GM23338 (cell line): ENCODE measurements at regions not wholly inside any gene's neighbourhood (a gene's known extent, or its start where the extent isn't known, plus 50 kb on each side); places are given as distances from the start of the nearest gene placed in this dataset.

Source experiments
- ATAC-seq: fragments of 200-7000 bp; cut with Tn5 transposase; 3 replicates; pipeline ENCODE4 v1.9.1; 2020
- DNase-seq: peaks from one replicate; pipeline ENCODE4 v3.0.0-alpha.2; 2015; ENCODE audit warnings: low spot score
- H2AFZ ChIP-seq: fragments of 200-600 bp; sonication (generic); 2 replicates; pipeline ENCODE4 v1.8.0; 2016; ENCODE audit warnings: antibody characterized with exemption, mild to moderate bottlenecking, moderate library complexity
- H3F3A ChIP-seq: fragments of 200-600 bp; sonication (generic); replicated peaks from 2 replicates; pipeline ENCODE4 v1.8.0; 2017; ENCODE audit warnings: antibody characterized with exemption, mixed run types, low read depth
- H3K27ac ChIP-seq: fragments of 200-600 bp; sonication (generic); 2 replicates; pipeline ENCODE4 v1.6.1; 2016; ENCODE audit warnings: low read depth
- H3K27me3 ChIP-seq: fragments of 200-600 bp; sonication (generic); 2 replicates; pipeline ENCODE4 v1.8.0; 2016; ENCODE audit warnings: mild to moderate bottlenecking, mixed run types, moderate library complexity; ENCODE audit not compliant: insufficient read depth
- H3K36me3 ChIP-seq: fragments of 200-600 bp; sonication (generic); 2 replicates; pipeline ENCODE4 v1.8.0; 2016; ENCODE audit warnings: mild to moderate bottlenecking; ENCODE audit not compliant: insufficient read depth
- H3K4me1 ChIP-seq: fragments of 200-600 bp; sonication (generic); 2 replicates; pipeline ENCODE4 v1.8.0; 2016; ENCODE audit warnings: mild to moderate bottlenecking, moderate library complexity; ENCODE audit not compliant: insufficient read depth
- H3K4me2 ChIP-seq: fragments of 200-600 bp; sonication (generic); 2 replicates; pipeline ENCODE4 v1.7.1; 2017; ENCODE audit warnings: mixed run types
- H3K4me3 ChIP-seq: fragments of 200-600 bp; sonication (generic); 2 replicates; pipeline ENCODE4 v1.6.1; 2016; ENCODE audit warnings: mixed run types
- H3K79me2 ChIP-seq: fragments of 200-600 bp; sonication (generic); replicated peaks from 2 replicates; pipeline ENCODE4 v1.8.0; 2017; ENCODE audit warnings: mild to moderate bottlenecking; ENCODE audit not compliant: insufficient read depth
- H3K9me2 ChIP-seq: fragments of 200-600 bp; sonication (generic); 2 replicates; pipeline ENCODE4 v1.8.0; 2017; ENCODE audit not compliant: insufficient read depth
- H4K20me1 ChIP-seq: fragments of 200-600 bp; sonication (generic); replicated peaks from 2 replicates; pipeline ENCODE4 v1.8.0; 2017; ENCODE audit warnings: mild to moderate bottlenecking; ENCODE audit not compliant: insufficient read depth
- H3K27ac Mint-ChIP-seq: 2 replicates; pipeline ENCODE4 v1.8.0; 2020; ENCODE audit warnings: inconsistent platforms, mild to moderate bottlenecking, moderate library complexity, mixed read lengths
- H3K27me3 Mint-ChIP-seq: 3 replicates; pipeline ENCODE4 v1.8.0; 2022; ENCODE audit warnings: low read depth, mild to moderate bottlenecking, moderate library complexity, mixed read lengths, inconsistent platforms; ENCODE audit not compliant: insufficient read depth, poor library complexity
- H3K36me3 Mint-ChIP-seq: 3 replicates; pipeline ENCODE4 v1.8.0; 2021; ENCODE audit warnings: low read depth, mild to moderate bottlenecking, inconsistent platforms, moderate library complexity, mixed read lengths
- H3K4me1 Mint-ChIP-seq: 3 replicates; pipeline ENCODE4 v1.8.0; 2020; ENCODE audit warnings: mild to moderate bottlenecking, inconsistent platforms, mixed read lengths
- H3K4me3 Mint-ChIP-seq: 3 replicates; pipeline ENCODE4 v1.8.0; 2021; ENCODE audit warnings: moderate library complexity, mild to moderate bottlenecking, inconsistent platforms, mixed read lengths
- H3K9me3 Mint-ChIP-seq: 3 replicates; pipeline ENCODE4 v1.8.0; 2020; ENCODE audit warnings: moderate library complexity, mild to moderate bottlenecking, inconsistent platforms, mixed read lengths
- CREB1 ChIP-seq: fragments of 250-450 bp; sonication (Bioruptor Pico); IDR thresholded peaks from 2 replicates; pipeline ENCODE4 v1.5.0; 2020; ENCODE audit warnings: low read depth, mild to moderate bottlenecking, moderate library complexity
- CTCF ChIP-seq, 2 experiments: fragments of 200-600 bp in 1 of 2; sonication (generic) in 1 of 2; conservative IDR thresholded peaks; 2 replicates each; pipeline versions ENCODE4 v1.5.1 to v1.6.1; 2016 to 2017; ENCODE audit warnings: antibody characterized with exemption in 2 of 2, low read depth in 2 of 2, mild to moderate bottlenecking in 2 of 2, moderate library complexity in 1 of 2
- ETS1 ChIP-seq: IDR thresholded peaks from 2 replicates; pipeline ENCODE4 v1.6.1; 2016; ENCODE audit warnings: antibody characterized with exemption
- EZH2 ChIP-seq: fragments of 200-600 bp; sonication (generic); IDR thresholded peaks from one replicate; pipeline ENCODE4 v1.8.0; 2017; ENCODE audit warnings: antibody characterized with exemption, mild to moderate bottlenecking, low read depth; ENCODE audit not compliant: unreplicated experiment
- EZH2phosphoT487 ChIP-seq: fragments of 200-600 bp; sonication (generic); IDR thresholded peaks from one replicate; pipeline ENCODE4 v1.8.1; 2018; ENCODE audit warnings: antibody characterized with exemption; ENCODE audit not compliant: unreplicated experiment
- JUNB ChIP-seq: IDR thresholded peaks from one replicate; pipeline ENCODE4 v1.6.1; 2016; ENCODE audit warnings: antibody characterized with exemption; ENCODE audit not compliant: unreplicated experiment
- NANOG ChIP-seq: IDR thresholded peaks from 2 replicates; pipeline ENCODE4 v1.6.1; 2016; ENCODE audit warnings: antibody characterized with exemption, borderline replicate concordance
- POLR2AphosphoS5 ChIP-seq: IDR thresholded peaks from 2 replicates; pipeline ENCODE4 v1.6.1; 2016; ENCODE audit warnings: antibody characterized with exemption, low read depth
- REST ChIP-seq: IDR thresholded peaks from one replicate; pipeline ENCODE4 v1.6.1; 2018; ENCODE audit warnings: antibody characterized with exemption; ENCODE audit not compliant: unreplicated experiment
- STAT1 ChIP-seq: IDR thresholded peaks from one replicate; pipeline ENCODE4 v1.6.1; 2016; ENCODE audit warnings: antibody characterized with exemption; ENCODE audit not compliant: unreplicated experiment
- ZNF114 ChIP-seq: fragments of 250-450 bp; sonication (Bioruptor Pico); IDR thresholded peaks from 2 replicates; pipeline ENCODE4 v1.5.0; 2020; ENCODE audit warnings: mild to moderate bottlenecking, moderate library complexity
- ZNF331 ChIP-seq: fragments of 250-450 bp; sonication (Bioruptor Pico); IDR thresholded peaks from 2 replicates; pipeline ENCODE4 v1.5.0; 2020; ENCODE audit warnings: low read depth, mild to moderate bottlenecking, moderate library complexity
- ZNF462 ChIP-seq: fragments of 250-450 bp; sonication (Bioruptor Pico); IDR thresholded peaks from 2 replicates; pipeline ENCODE4 v1.5.0; 2020; ENCODE audit warnings: mild to moderate bottlenecking, moderate library complexity

- H3K4me3 ChIP-seq = no peak overlapping the region
- H3K4me1 ChIP-seq = no peaks in the 10 kb centered on the region
- H3K27ac Mint-ChIP-seq = no peak overlapping the region
- H4K20me1 ChIP-seq = no peaks in the 10 kb centered on the region
- H3K4me1 Mint-ChIP-seq = no peaks in the 10 kb centered on the region; the same call in 2 of the 3 replicates
- no peaks in the 10 kb centered on the region for H3K36me3 ChIP-seq
- H3K27me3 Mint-ChIP-seq = no peaks in the 10 kb centered on the region
- no peaks in the 10 kb centered on the region for H3K27me3 ChIP-seq
- no peak overlapping the region for H3K4me2 ChIP-seq
- peaks cover 4% of the 10 kb centered on the region for H3K9me3 Mint-ChIP-seq
- no peaks in the 10 kb centered on the region for H3K79me2 ChIP-seq
- no peak overlapping the region for H3K4me3 Mint-ChIP-seq
- DNase-seq = no peak
- H3K36me3 Mint-ChIP-seq = peaks cover 2% of the 10 kb centered on the region; the same call in 1 of the 3 replicates
- H3K27ac ChIP-seq = no peak overlapping the region
- no peaks in the 10 kb centered on the region for H3F3A ChIP-seq
- ATAC-seq = no peak
- TF ChIP-seq EZH2phosphoT487 = no peak
- TF ChIP-seq NANOG = no peak
- TF ChIP-seq REST = no peak
- TF ChIP-seq CTCF (conservative IDR thresholded peaks at IDR 0.05; ENCODE audit: low read depth in 2 of 2) = no peak
- TF ChIP-seq POLR2AphosphoS5 = no peak
- no peak for TF ChIP-seq EZH2
- TF ChIP-seq ZNF331 (CRISPR knock-in tag) = no peak
- TF ChIP-seq ETS1 = no peak
- TF ChIP-seq ZNF114 (CRISPR knock-in tag) = no peak
- TF ChIP-seq STAT1 = no peak
- no peak for TF ChIP-seq JUNB
- TF ChIP-seq CREB1 = no peak
- no peak for TF ChIP-seq ZNF462 (CRISPR knock-in tag)
- no peak overlapping the region for H2AFZ ChIP-seq
- H3K9me2 ChIP-seq = no peaks in the 10 kb centered on the region
These were observed 374.1 kb upstream of the ACO1 start for GRCh38 chr9:32010322-32010721.
